ENCODE measurements at regions not wholly inside any gene's neighbourhood (a gene's known extent, or its start where the extent isn't known, plus 50 kb on each side); places are given as distances from the start of the nearest gene placed in this dataset.

- DNase-seq, result no peak
Observed at GRCh38 chr13:75038393-75039113, 443.4 kb downstream of the TBC1D4 start.

- DNase-seq, result no peak
Observed at GRCh38 chr13:75025956-75026355, 456.0 kb downstream of the TBC1D4 start.

- DNase-seq, result no peak
Observed at GRCh38 chr13:75024602-75025001, 457.4 kb downstream of the TBC1D4 start.

GRCh38 chr13:75023609-75024008 is 458.4 kb downstream of the TBC1D4 start:
- DNase-seq, result no peak

GRCh38 chr13:75021151-75021550 is 460.8 kb downstream of the TBC1D4 start:
- DNase-seq, result no peak

GRCh38 chr13:75016225-75016624 is 465.7 kb downstream of the TBC1D4 start:
- DNase-seq, result no peak

- no peak for DNase-seq
Observed at GRCh38 chr13:75013818-75014217, 468.2 kb downstream of the TBC1D4 start.

- DNase-seq, result no peak
Observed at GRCh38 chr13:75010941-75011340, 471.0 kb downstream of the TBC1D4 start.

- no peak for DNase-seq
Observed at GRCh38 chr13:75008926-75009325, 473.0 kb downstream of the TBC1D4 start.

- no peak for DNase-seq
Observed at GRCh38 chr13:74990992-74991391, 491.0 kb downstream of the TBC1D4 start.

- DNase-seq, result no peak
Observed at GRCh38 chr13:74987124-74987690, 494.8 kb downstream of the TBC1D4 start.

GRCh38 chr13:74986609-74987008 is 495.4 kb downstream of the TBC1D4 start:
- DNase-seq, result no peak

GRCh38 chr13:74979703-74980102 is 502.3 kb downstream of the TBC1D4 start:
- no peak for DNase-seq

GRCh38 chr13:74978591-74978990 is 503.4 kb downstream of the TBC1D4 start:
- no peak for DNase-seq

- DNase-seq, result no peak
Observed at GRCh38 chr13:74977498-74977897, 504.5 kb downstream of the TBC1D4 start.

- DNase-seq, result no peak
Observed at GRCh38 chr13:74975111-74975510, 506.9 kb downstream of the TBC1D4 start.

GRCh38 chr13:74973935-74974879 is 507.8 kb downstream of the TBC1D4 start:
- no peak for DNase-seq

GRCh38 chr13:74969419-74969818 is 512.5 kb downstream of the TBC1D4 start:
- DNase-seq, result no peak

GRCh38 chr13:74966814-74967424 is 515.0 kb downstream of the TBC1D4 start:
- DNase-seq, result no peak

GRCh38 chr13:74966275-74966674 is 515.7 kb downstream of the TBC1D4 start:
- DNase-seq, result no peak

GRCh38 chr13:74945637-74946036 is 536.3 kb downstream of the TBC1D4 start:
- DNase-seq, result no peak

- DNase-seq, result no peak
Observed at GRCh38 chr13:74931698-74932433, 550.1 kb downstream of the TBC1D4 start.

Measured in CD4-positive, alpha-beta T cell treated with Interleukin-6 for 4 hours (primary cell).